WERI-Rb-1 (cell line): ENCODE measurements at regions not wholly inside any gene's neighbourhood (a gene's known extent, or its start where the extent isn't known, plus 50 kb on each side); places are given as distances from the start of the nearest gene placed in this dataset.

Experiments
- DNase-seq: peaks from one replicate; pipeline ENCODE4 v3.0.0-alpha.2; 2020
- H3K27ac ChIP-seq: fragments of 250-450 bp; sonication (Bioruptor Pico); 2 replicates; pipeline ENCODE4 v1.5.1; 2020; ENCODE audit warnings: mild to moderate bottlenecking, moderate library complexity
- H3K27me3 ChIP-seq: fragments of 250-450 bp; sonication (Bioruptor Pico); 2 replicates; pipeline ENCODE4 v1.5.1; 2021; ENCODE audit warnings: mild to moderate bottlenecking, low read depth, moderate library complexity; ENCODE audit not compliant: insufficient read depth, severe bottlenecking
- H3K36me3 ChIP-seq: fragments of 250-450 bp; sonication (Bioruptor Pico); 2 replicates; pipeline ENCODE4 v1.5.1; 2020; ENCODE audit warnings: mild to moderate bottlenecking, moderate library complexity
- H3K4me3 ChIP-seq: 2 replicates; pipeline ENCODE4 v1.5.1; 2011; ENCODE audit warnings: low read depth, mild to moderate bottlenecking, control low read depth, low read length
- H3K9me3 ChIP-seq: fragments of 250-450 bp; sonication (Bioruptor Pico); 2 replicates; pipeline ENCODE4 v1.5.1; 2021; ENCODE audit warnings: mild to moderate bottlenecking, moderate library complexity; ENCODE audit not compliant: severe bottlenecking
- CTCF ChIP-seq: IDR thresholded peaks from 2 replicates; pipeline ENCODE4 v1.5.1; 2011; ENCODE audit warnings: low read depth, mild to moderate bottlenecking, control low read depth, inconsistent platforms, low read length

GRCh38 chr21:26652854-26653253 is 79.8 kb upstream of the CYYR1 start:
- TF ChIP-seq CTCF, result no peak
- DNase-seq, result no peak
- no peak overlapping the region for H3K27ac ChIP-seq
- no peaks in the 10 kb centered on the region for H3K36me3 ChIP-seq
- no peaks in the 10 kb centered on the region for H3K9me3 ChIP-seq
- no peak overlapping the region for H3K4me3 ChIP-seq
- H3K27me3 ChIP-seq, result peaks cover 2% of the 10 kb centered on the region

DNA sequence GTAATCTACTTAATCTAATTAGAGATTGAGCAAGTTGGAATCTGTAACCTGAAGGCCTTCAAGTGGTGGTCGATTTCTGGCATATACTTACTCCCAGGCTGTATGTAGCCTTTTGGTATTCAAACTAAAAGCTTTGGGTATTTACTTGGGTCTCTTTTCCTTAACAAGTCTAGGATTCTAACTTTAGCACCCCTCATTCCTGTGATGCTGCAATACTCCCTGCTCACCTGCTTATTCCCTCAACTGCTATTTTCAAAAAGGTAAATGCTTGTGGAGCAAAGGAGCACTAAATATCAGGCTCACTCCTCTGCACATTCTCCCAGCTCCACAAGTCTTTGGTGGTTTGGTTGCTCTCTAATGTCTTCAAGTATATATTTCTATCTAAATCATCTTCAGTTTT is 68.0 kb upstream of the CYYR1 start:
- no peak for TF ChIP-seq CTCF
- Histone ChIP-seq H3K27me3 (no peaks in the 10 kb centered on the region), H3K4me3 (no peak overlapping the region), H3K9me3 (peaks cover 3% of the 10 kb centered on the region), H3K36me3 (no peaks in the 10 kb centered on the region), H3K27ac (no peak overlapping the region)
- no peak for DNase-seq

GRCh38 chr21:26637201-26637745 is 64.2 kb upstream of the CYYR1 start:
- Histone ChIP-seq H3K27me3 (no peaks in the 10 kb centered on the region), H3K4me3 (no peak overlapping the region), H3K36me3 (no peaks in the 10 kb centered on the region), H3K9me3 (peaks cover 7% of the 10 kb centered on the region), H3K27ac (no peak overlapping the region)
- DNase-seq, result no peak
- TF ChIP-seq CTCF, result no peak

DNA sequence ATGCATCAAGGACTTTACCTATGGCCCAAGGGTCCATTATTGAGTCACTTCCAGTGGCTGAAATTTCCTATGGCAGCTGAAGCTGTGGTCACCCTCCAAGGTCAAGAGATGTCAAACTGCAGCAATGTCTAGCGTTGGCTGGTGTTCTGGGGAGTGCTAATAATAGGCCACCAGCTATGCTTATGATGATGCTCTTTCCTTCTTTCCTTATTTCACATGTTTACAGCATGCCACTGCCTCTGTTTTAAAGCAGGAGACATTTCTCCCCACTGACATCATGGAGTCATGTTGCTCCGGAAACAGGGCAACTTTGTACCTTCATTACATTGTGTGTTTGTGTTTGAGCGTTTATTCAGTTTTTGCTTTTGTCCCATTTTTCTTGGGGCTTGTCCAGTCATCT is 62.6 kb upstream of the CYYR1 start:
- Histone ChIP-seq H3K27me3 (no peaks in the 10 kb centered on the region), H3K36me3 (no peaks in the 10 kb centered on the region), H3K4me3 (no peak overlapping the region), H3K9me3 (peaks cover 9% of the 10 kb centered on the region), H3K27ac (no peak overlapping the region)
- no peak for TF ChIP-seq CTCF
- no peak for DNase-seq

DNA sequence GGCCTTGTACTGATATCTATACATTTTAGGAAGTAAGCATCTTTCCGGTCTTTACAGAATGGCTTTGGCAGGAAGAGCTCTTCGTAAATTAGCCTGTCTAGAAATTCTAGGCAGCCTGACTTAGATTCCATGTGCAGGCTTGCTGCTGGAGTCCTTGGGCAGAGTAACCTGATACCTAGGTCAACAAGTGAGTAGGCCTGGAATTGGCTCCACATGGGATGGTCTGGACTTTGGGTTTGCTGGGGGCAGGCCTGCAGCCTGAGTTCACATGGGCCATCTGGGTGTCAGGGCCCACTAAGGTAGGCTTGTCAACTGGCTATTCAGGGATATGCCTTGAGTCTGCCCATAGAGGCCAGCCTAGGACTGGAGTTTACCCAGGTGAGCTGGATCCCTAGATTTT is 59.6 kb upstream of the CYYR1 start:
- no peak for DNase-seq
- Histone ChIP-seq H3K27ac (no peak overlapping the region), H3K27me3 (no peaks in the 10 kb centered on the region), H3K9me3 (peaks cover 9% of the 10 kb centered on the region), H3K36me3 (no peaks in the 10 kb centered on the region), H3K4me3 (no peak overlapping the region)
- TF ChIP-seq CTCF, result no peak

GRCh38 chr21:26626187-26626586 is 53.1 kb upstream of the CYYR1 start:
- Histone ChIP-seq H3K4me3 (no peak overlapping the region), H3K27me3 (no peaks in the 10 kb centered on the region), H3K27ac (no peak overlapping the region), H3K9me3 (no peaks in the 10 kb centered on the region), H3K36me3 (no peaks in the 10 kb centered on the region)
- no peak for TF ChIP-seq CTCF
- DNase-seq, result no peak
